ENCODE measurements at regions not wholly inside any gene's neighbourhood (a gene's known extent, or its start where the extent isn't known, plus 50 kb on each side); places are given as distances from the start of the nearest gene placed in this dataset.
"Not testable (repeated sequence)": the region's sequence is repeated elsewhere in the genome, so short reads cannot be mapped to it uniquely, and the experiment has no call there.

- no peak for DNase-seq (ENCODE audit: low read depth)
Observed at GRCh38 chr6:11326116-11326515, 93.6 kb upstream of the NEDD9 start.

DNA sequence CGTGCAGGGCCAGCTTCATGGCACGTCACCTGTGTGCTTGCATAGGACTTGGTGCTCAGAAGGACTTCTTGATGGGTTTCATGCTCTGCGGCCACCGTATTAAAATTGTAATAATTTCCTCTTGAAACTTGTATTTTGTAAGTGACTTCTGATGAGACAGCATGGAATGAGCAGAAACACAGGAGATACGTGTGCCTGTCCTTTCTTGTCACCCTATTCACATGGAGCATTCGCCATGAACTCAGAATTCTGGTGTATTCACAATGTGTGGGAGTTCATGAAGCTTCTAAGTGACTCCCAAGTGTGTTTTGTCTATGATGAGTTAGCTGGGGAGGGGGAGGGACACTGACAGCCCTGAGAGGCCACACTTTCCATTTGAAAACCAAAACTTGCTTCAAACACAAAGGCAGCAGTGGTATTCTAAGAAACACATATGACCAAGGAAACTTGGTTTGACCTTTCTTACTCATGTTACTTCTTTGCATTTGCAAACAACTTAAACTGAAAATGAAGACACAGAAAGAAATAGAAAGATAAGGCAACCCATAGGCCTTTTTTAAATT lies 92.1 kb upstream of the NEDD9 start:
- DNase-seq (ENCODE audit: low read depth) = no peak

DNA sequence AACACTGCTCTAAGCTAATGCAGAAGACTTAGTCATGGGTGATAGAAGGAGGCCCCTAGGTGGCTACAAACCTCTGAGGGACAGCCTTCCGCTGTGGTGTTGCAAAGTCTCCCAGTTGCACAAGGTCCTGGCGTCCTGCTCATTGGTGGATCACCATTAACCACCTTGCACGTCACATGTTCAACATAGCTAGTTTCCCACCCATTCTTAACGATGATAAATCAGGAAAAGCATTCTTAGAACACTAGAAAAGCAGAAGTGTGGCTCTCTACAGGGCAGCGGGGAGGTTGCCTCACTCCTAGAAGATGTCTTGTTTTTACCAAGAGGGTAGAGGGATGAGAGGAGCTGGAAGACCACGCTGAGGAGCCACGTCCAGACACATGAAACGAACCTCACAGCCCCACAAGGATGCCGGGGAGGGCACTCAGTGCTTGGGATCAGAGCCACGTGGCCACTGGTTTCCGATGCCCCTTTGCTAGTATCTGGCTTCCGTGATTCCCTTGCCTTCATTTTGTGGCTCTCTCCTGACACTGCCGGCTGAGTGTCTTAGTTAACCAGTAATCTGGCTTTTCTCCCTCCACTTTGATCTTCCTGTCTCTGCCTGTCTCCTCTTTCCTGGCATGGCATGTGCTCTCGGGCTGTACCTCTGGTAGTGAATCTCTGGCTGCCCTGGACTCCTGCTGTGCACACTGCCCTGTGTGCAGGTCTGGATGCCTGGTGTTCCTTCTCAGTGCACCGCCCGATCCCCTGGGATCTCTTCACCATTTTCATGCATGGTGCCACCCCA lies 91.4 kb upstream of the NEDD9 start:
- no peak for DNase-seq (ENCODE audit: low read depth)

DNA sequence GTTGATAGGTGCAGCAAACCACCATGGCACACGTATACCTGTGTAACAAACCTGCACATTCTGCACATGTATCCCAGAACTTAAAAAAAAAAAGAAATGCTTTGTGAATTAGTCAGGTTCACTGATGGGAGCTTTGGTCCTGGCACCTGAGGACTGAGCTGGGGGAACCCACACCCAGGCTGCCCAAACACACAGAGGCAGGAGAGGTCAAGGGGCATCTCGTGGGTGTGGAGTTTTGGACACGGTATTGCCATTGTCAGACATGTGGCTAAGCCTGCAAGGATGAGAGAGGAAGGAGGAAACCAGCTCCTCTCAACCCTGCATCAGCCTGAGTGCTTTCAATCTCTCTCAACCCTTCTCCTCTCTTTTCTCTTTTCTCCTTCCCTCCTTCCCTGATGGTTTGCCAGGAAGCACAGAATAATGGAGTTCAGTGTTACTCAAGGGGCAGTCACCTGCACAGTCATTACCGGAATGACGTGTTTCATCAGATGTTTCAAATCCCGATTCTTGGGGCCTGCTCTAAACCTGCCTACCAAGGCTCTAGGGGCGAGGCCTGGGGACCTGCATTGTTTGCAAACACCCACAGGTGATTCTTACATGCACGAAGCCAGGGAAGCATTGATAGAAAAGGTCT lies 89.9 kb upstream of the NEDD9 start:
- DNase-seq (ENCODE audit: low read depth) = no peak

- DNase-seq (ENCODE audit: low read depth) = no peak
Observed at GRCh38 chr6:11320914-11321597, 88.6 kb upstream of the NEDD9 start.

DNA sequence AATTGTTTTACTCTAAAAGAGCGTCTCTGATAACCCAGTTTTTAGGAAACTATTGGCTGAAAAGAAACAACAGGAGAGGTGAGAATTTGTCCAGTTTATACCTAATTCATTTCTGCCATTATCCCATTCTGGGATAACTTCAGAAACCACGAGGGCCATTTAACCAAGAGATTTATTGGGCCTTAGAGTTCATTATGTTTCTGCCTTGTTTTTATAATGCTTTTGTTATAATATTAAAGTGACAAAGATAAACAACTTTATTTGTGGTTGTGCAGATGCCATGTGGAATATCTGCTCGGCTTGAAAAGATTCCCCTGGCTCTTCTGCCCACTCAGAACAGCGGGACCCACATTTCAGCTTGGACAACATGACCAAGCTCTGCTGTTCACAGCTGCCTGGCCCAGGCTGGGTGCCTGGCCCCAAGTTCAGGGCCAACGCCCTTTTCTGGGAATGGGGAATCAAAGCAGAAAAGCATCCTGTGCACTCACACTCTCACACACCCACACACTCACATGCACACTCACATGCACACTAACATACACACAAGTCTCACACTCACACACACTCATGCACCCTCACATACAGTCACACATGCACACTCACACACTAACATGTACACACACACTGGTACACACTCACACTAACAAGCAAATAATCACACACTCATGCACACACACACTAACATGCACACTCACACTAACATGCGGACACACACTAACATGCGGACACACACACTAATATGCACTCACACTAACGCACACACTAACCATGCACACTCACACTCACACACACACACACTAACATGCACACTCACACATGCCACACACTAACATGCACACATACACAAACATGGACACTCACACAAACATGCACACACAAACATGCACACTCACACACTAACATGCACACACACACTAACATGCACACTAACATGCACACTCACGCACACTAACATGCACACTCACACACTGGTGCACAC lies 86.7 kb upstream of the NEDD9 start:
- no peak for DNase-seq (ENCODE audit: low read depth)

GRCh38 chr6:11317885-11318771 lies 85.7 kb upstream of the NEDD9 start:
- DNase-seq (ENCODE audit: low read depth) = peak; percentile 91

DNA sequence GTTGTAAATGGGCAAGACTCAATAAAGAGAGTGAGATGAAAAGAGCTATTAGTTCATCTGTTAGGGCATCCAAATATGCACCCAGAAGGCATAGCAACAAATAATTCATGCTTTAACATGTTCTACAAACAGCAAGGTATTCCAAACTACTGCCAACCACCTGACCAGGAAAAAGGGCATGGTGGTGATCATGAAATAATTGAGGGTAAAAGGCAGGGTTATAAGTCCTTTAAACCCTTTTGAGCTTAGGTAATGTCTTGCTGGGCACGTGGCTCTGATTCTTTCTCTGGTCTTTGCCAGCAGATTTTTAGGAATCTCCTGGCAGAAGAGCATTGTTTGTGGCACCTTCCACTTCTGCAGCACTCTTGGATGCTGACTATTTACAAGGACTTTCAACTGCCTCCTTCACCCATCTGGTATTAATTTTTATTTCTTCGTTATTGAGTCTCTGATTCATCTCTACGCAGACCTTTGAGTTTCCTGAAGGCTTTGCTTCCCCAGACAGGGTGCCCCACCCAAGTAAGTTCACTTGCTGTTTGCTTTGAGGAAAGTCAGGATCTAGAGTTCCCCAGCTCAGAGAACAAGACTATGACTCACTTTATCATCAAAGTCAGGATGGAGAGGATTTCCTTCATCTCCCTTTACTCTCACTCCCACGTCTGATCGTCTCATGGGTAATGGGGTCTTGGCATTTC lies 83.4 kb upstream of the NEDD9 start:
- peak; percentile 88 for DNase-seq (ENCODE audit: low read depth)

GRCh38 chr6:11313207-11313606 lies 80.7 kb upstream of the NEDD9 start:
- DNase-seq (ENCODE audit: low read depth) = no peak

- no peak for DNase-seq (ENCODE audit: low read depth)
Observed at GRCh38 chr6:11311970-11312369, 79.5 kb upstream of the NEDD9 start.

- no peak for DNase-seq (ENCODE audit: low read depth)
Observed at GRCh38 chr6:11309947-11310665, 77.6 kb upstream of the NEDD9 start.

GRCh38 chr6:11307226-11307625 lies 74.8 kb upstream of the NEDD9 start:
- no peak for DNase-seq (ENCODE audit: low read depth)

GRCh38 chr6:11304946-11305345 lies 72.5 kb upstream of the NEDD9 start:
- no peak for DNase-seq (ENCODE audit: low read depth)

DNA sequence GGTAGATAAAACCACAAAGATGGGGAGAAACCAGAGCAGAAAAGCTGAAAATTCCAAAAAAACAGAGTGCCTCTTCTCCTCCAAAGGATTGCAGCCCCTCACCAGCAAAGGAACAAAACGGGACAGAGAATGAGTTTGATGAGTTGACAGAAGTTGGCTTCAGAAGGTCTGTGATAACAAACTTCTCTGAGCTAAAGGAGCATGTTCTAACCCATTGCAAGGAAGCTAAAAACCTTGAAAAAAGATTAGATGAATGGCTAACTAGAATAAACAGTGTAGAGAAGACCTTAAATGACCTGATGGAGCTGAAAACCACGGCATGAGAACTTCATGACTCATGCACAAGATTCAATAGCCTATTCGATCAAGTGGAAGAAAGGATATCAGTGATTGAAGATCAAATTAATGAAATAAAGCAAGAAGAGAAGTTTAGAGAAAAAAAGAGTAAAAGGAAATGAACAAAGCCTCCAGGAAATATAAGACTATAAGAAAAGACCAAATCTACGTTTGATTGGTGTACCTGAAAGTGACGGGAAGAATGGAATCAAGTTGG lies 67.5 kb upstream of the NEDD9 start:
- not testable (repeated sequence) for DNase-seq (ENCODE audit: low read depth)

- DNase-seq (ENCODE audit: low read depth) = not testable (repeated sequence)
Observed at GRCh38 chr6:11299421-11299784, 66.9 kb upstream of the NEDD9 start.

GRCh38 chr6:11298651-11299420 lies 66.4 kb upstream of the NEDD9 start:
- DNase-seq (ENCODE audit: low read depth) = no peak

DNA sequence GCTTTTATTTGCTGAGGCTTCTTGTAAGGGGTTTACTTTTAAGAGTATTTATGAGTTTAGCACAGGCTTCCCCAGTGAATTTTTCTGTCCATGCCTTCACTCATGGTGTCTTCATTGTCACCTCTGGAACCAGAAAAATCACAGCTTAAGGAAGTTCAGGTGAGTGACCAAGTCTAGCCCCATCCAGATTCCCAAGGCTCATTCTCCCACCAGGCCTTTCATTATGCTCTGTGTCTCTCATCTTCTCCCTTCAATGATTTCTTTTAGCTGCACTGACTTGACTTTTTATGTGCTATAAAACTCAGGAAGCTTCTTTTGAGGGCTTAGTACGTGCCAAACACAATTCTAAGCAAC lies 64.9 kb upstream of the NEDD9 start:
- no peak for DNase-seq (ENCODE audit: low read depth)

All from fibroblast of the conjunctiva (primary cell).